Adrenal gland (tissue), 9 donors: ENCODE measurements at regions not wholly inside any gene's neighbourhood (a gene's known extent, or its start where the extent isn't known, plus 50 kb on each side); places are given as distances from the start of the nearest gene placed in this dataset.
"Not testable (repeated sequence)": the region's sequence is repeated elsewhere in the genome, so short reads cannot be mapped to it uniquely, and the experiment has no call there.

Source experiments
- DNase-seq, 7 donors: peaks; one replicate each; pipeline ENCODE4 v3.0.0-alpha.2; 2019 to 2020
- H3K27ac ChIP-seq, 5 donors: fragments of 200-600 bp; sonication (generic) in 4 of 5; 1 replicate in 3 of 5; 2 replicates in 2 of 5; pipeline versions ENCODE4 v1.5.1 to v1.8.0; 2016 to 2020; ENCODE audit warnings: mild to moderate bottlenecking in 1 of 5
- H3K27me3 ChIP-seq: fragments of 200-600 bp; 2 replicates; pipeline ENCODE4 v1.8.0; 2021
- H3K36me3 ChIP-seq, 2 donors: fragments of 200-600 bp; replicated peaks in 1 of 2; 1 replicate in 1 of 2; 2 replicates in 1 of 2; pipeline versions ENCODE4 v1.5.1 to v1.8.0; 2018 to 2022
- H3K4me1 ChIP-seq, 2 donors: fragments of 200-600 bp; replicated peaks in 1 of 2; 1 replicate in 1 of 2; 2 replicates in 1 of 2; pipeline versions ENCODE4 v1.5.1 to v1.8.0; 2018 to 2021
- H3K4me3 ChIP-seq, 4 donors: fragments of 200-600 bp; sonication (generic) in 3 of 4; one replicate each; pipeline ENCODE4 v1.5.1; 2016 to 2018
- H3K9me3 ChIP-seq, 3 donors: fragments of 200-600 bp; sonication (generic) in 1 of 3; replicated peaks in 1 of 3; 1 replicate in 2 of 3; 2 replicates in 1 of 3; pipeline versions ENCODE4 v1.5.1 to v1.8.0; 2016 to 2021
- POLR2A ChIP-seq, 2 donors: fragments of 450-650 bp; IDR thresholded peaks; one replicate each; pipeline ENCODE4 v1.6.1; 2017; ENCODE audit warnings: antibody characterized with exemption in 2 of 2, mild to moderate bottlenecking in 2 of 2, moderate library complexity in 1 of 2
- WGBS, 4 donors: extraction: QIAGEN DNeasy Blood & Tissue Kit in 2 of 4; methylation state at CpG; one replicate each; pipeline versions ENCODE4 v1.1.5 to v1.1.7; 2013 to 2017; 5-methylcytosine and 5-hydroxymethylcytosine counted together
- intact Hi-C, 2 donors: fragments of 100-400 bp; cut with DNase I; formaldehyde crosslinking; loops; one replicate each; pipeline versions ENCODE4 v1.14.1 to v1.15.0; 2022 to 2023
- TF ChIP-seq, protein P1 (sequence below), 6 experiments: fragments of 450-650 bp in 4 of 6; fragments of 200-600 bp in 2 of 6; sonication (generic) in 1 of 6; IDR thresholded peaks; 1 replicate in 5 of 6; 2 replicates in 1 of 6; pipeline versions ENCODE4 v1.5.1 to v1.8.0; 2016 to 2021; ENCODE audit warnings: antibody characterized with exemption in 6 of 6, mild to moderate bottlenecking in 2 of 6, moderate library complexity in 1 of 6
- donor health status: healthy with polysubstance abuse.
- donor health status: Bipolar disorder and iron deficiency.
- donor health status: DM: yes; HTN: yes; CAD: no.
- donor health status: DM: no; HTN: no; CAD: no.
- donor health status: DM: no; HTN: no; CAD: no.

DNA sequence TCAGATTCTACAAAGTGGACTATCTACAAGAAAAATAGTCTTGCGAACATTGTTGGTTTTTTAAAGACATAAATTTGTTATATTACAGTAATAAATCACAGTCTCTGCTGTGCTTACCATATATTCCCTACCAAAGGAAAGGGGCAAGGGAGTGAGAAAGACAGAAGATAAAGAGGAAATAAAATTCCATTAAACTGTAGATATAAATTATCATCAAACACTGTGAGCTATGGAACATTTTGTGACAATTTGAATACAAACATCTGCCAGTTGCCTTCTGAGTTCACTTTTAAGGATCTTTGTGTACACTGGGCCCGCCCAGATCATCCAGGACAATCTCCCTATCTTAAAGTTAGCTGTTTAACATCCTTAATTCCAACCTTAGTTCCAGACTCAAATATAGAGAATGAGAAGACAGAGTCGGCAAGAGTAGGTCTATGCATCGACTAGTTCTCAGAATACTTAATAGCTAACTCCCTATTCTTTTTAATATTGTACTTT is 122.8 kb downstream of the NUFIP1 start:
- Histone ChIP-seq H3K36me3 (no peaks in the 10 kb centered on the region), H3K9me3 (no peaks in the 10 kb centered on the region), H3K27me3 (no peaks in the 10 kb centered on the region), H3K4me1 (no peaks in the 10 kb centered on the region), H3K27ac (no peak overlapping the region), H3K4me3 (no peak overlapping the region)
- no peak for TF ChIP-seq POLR2A (IDR thresholded peaks at IDR 0.05)
- TF ChIP-seq, protein P1, sequence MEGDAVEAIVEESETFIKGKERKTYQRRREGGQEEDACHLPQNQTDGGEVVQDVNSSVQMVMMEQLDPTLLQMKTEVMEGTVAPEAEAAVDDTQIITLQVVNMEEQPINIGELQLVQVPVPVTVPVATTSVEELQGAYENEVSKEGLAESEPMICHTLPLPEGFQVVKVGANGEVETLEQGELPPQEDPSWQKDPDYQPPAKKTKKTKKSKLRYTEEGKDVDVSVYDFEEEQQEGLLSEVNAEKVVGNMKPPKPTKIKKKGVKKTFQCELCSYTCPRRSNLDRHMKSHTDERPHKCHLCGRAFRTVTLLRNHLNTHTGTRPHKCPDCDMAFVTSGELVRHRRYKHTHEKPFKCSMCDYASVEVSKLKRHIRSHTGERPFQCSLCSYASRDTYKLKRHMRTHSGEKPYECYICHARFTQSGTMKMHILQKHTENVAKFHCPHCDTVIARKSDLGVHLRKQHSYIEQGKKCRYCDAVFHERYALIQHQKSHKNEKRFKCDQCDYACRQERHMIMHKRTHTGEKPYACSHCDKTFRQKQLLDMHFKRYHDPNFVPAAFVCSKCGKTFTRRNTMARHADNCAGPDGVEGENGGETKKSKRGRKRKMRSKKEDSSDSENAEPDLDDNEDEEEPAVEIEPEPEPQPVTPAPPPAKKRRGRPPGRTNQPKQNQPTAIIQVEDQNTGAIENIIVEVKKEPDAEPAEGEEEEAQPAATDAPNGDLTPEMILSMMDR (IDR thresholded peaks at IDR 0.05), result no peak
- WGBS, 4 donors, result 84 to 89% (median 87%) methylated on average over 4 of the region's 4 CpGs
- no peak for DNase-seq
- intact Hi-C loops, result no loop called here

DNA sequence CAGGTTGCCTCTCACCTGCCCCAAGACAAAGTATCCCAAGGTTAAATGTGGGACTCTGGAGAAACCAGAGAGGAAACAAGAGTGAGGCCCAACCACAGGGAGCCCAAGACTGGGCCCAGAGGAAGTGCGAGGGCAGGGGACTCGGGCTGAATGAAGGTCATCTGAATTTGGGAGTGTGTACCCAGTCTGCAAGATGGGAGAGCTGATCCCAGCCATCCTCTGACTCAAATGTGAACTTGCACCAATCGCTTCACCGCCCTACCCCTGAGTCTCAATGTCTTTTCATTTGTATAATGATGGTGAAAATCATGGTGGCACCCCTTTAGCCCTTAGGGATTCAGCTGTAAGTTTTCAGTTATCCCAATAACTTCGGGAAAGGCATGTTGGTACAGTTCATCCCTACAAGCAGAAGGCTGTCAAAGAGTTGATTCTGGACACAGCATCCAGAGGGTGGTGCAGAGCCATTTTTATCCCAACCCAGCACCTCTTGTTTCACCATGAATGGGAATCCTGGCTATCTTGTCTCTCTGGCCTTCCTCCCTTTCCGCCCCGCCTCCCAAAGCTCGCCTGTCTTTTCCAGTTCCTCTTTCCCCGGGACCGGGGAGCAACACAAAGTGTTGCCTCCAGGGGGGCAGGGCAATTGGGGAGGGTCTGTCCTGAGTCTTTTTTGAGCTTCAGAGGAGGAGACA is 123.4 kb downstream of the NUFIP1 start:
- H3K4me3 ChIP-seq, result no peak overlapping the region
- H3K27ac ChIP-seq, result no peak overlapping the region
- DNase-seq, result no peak
- H3K9me3 ChIP-seq, result no peaks in the 10 kb centered on the region
- H3K27me3 ChIP-seq, result no peaks in the 10 kb centered on the region
- no peaks in the 10 kb centered on the region for H3K36me3 ChIP-seq
- WGBS, 4 donors, result 79 to 85% (median 82%) methylated on average over 10 of the region's 10 CpGs
- TF ChIP-seq POLR2A (IDR thresholded peaks at IDR 0.05), result no peak
- intact Hi-C loops, result no loop called here
- H3K4me1 ChIP-seq, result no peaks in the 10 kb centered on the region

- DNase-seq, H3K27ac ChIP-seq, H3K36me3 ChIP-seq, H3K27me3 ChIP-seq, intact Hi-C loops, H3K9me3 ChIP-seq, H3K4me1 ChIP-seq, H3K4me3 ChIP-seq: not testable (repeated sequence)
These were observed 125.6 kb downstream of the NUFIP1 start for GRCh38 chr13:44863641-44864040.

DNA sequence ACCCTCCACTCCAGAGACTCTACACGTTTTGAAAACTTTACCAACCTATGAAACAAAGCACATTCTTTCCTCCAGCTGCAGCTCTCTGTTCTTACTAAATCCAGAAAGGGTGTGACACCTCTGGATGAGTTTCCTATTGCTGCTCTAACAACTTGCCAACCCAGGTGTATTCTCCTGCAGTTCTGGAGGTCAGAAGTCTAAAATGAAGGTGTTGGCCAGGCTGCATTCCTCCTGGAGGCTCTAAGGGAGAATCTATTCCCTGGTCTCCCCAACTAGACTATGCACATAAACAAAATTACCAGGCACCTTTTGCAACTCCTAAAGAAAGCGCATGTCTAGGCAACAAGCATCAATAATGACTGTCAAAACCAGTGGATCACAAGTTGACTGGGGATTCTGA is 128.8 kb downstream of the NUFIP1 start:
- Histone ChIP-seq H3K4me3 (no peak overlapping the region), H3K27me3 (no peaks in the 10 kb centered on the region), H3K4me1 (peaks cover 0 to 5% of the 10 kb centered on the region in 2 donors), H3K36me3 (no peaks in the 10 kb centered on the region), H3K27ac (no peak overlapping the region), H3K9me3 (no peaks in the 10 kb centered on the region)
- DNase-seq, result no peak
- 83 to 88% (median 85%) methylated on average over 2 of the region's 2 CpGs for WGBS, 4 donors
- TF ChIP-seq, protein P1 (IDR thresholded peaks at IDR 0.05), result no peak
- no peak for TF ChIP-seq POLR2A (IDR thresholded peaks at IDR 0.05)
- intact Hi-C loops, result no loop called here

DNA sequence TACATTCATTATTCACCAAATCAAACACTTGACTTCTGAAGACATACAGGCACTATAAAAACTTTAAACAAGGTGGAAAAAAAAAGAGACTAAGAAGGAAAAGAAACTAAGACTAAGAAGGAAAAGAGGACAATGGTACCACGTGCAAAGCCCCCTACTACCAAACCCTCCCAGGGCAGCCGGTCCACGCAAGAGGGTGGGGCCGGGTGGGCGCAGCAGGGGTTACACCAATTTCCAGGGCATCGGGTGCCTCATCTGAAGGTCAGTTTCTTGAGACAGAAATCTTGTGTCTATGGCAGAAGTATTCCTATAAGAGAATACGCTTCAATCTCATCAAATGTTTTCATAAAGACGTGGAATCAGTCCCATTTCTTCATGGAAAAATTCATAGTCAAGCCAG is 131.5 kb downstream of the NUFIP1 start:
- no peaks in the 10 kb centered on the region for H3K27me3 ChIP-seq
- no peak overlapping the region for H3K4me3 ChIP-seq
- no peaks in the 10 kb centered on the region for H3K36me3 ChIP-seq
- TF ChIP-seq POLR2A (IDR thresholded peaks at IDR 0.05), result no peak
- TF ChIP-seq, protein P1 (IDR thresholded peaks at IDR 0.05), result no peak
- intact Hi-C loops, result no loop called here
- H3K4me1 ChIP-seq, result peaks cover 0 to 5% of the 10 kb centered on the region in 2 donors
- WGBS, 4 donors, result 81 to 85% (median 83%) methylated on average over 8 of the region's 8 CpGs
- H3K9me3 ChIP-seq, result no peaks in the 10 kb centered on the region
- DNase-seq, result no peak
- no peak overlapping the region for H3K27ac ChIP-seq
